Fibroblast of skin of left quadriceps (primary cell): ENCODE measurements at regions not wholly inside any gene's neighbourhood (a gene's known extent, or its start where the extent isn't known, plus 50 kb on each side); places are given as distances from the start of the nearest gene placed in this dataset.
"Not testable (repeated sequence)": the region's sequence is repeated elsewhere in the genome, so short reads cannot be mapped to it uniquely, and the experiment has no call there.

Source experiments
- DNase-seq, 2 experiments: peaks; one replicate each; pipeline ENCODE4 v3.0.0-alpha.2; 2013; ENCODE audit warnings: low read depth in 2 of 2

DNA sequence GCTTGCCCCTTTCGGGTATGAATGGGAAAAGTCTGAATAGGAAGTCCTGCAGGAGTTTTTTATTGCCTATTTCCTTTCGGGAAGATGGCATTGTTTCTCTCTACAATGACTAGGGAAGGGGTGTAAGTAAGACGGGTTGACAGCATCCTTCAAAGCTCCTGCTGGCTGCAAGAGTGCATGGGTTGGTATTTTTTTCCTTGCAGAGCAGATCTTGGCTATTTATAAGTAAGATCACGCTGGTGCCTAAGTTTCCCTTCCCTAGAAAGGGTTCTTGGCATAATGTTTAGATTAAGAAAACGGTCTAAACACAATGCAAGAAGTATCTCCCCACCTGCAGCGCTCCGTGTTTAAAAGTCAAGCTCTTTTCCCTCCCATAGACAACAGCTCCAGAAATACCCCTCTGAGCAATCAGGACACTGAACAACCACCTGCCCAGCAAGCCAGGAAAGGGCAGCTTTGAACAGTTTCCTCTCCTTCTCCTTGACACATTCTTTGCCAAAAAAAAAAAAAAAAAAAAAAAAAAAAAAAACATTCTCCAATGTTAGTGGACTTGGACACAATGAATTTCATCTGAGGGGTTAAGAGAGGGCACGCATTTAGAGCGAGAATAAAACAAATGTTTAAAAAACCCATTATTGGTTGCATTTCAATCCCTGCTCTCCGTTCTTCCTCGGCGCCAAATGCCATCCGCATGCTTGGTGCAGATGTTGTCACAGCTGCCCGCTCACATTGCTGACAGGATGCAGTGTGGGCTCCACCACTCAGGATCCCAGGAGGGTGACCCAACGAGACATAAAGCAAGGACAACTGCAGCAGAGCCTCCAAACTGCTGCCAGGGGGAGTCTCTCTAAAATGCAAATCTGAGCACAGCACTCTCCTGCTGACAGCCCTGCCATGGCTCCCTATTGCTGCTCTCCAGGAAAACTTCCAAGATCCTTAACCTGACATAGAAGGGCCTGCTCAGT, 427.4 kb upstream of the MGMT start:
- no peak for DNase-seq

DNA sequence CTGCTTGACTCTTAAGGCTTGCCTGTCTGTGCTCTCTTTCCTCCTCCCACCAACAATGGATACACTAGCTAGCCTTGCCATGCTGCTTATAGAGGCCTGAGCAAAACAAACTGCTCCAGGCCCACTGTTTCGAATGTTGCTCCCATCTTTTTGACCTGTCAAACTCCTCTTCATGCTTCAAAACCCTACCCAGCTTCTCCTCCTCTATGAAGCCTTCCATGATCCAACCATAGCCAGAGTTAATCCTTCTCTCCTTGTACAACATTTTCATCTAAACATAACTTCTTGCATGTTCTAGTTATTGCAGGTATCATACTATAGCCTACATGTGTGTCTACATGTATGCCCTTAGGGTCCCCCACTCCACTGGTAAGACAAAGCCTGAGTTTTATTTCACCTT, 426.7 kb upstream of the MGMT start:
- no peak for DNase-seq

DNA sequence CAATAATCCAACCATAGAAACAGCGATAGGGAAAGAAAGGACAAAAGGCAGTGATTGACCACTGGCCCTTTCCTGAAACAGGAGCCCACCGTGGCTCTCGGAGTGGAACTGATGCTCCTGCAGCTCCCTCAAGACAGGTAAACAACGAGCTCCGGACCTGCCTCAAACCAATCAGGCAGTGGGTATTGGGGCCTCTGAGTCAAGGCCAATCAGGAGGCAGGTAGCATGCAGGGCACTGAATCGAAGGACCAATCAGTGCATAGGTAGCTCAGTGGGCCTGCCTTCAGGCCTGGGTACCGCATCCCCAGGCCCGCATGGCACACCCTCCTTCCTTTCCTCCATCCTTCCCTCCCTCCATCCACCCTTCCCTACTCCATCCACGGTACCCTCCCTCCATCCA, 425.1 kb upstream of the MGMT start:
- no peak for DNase-seq

DNA sequence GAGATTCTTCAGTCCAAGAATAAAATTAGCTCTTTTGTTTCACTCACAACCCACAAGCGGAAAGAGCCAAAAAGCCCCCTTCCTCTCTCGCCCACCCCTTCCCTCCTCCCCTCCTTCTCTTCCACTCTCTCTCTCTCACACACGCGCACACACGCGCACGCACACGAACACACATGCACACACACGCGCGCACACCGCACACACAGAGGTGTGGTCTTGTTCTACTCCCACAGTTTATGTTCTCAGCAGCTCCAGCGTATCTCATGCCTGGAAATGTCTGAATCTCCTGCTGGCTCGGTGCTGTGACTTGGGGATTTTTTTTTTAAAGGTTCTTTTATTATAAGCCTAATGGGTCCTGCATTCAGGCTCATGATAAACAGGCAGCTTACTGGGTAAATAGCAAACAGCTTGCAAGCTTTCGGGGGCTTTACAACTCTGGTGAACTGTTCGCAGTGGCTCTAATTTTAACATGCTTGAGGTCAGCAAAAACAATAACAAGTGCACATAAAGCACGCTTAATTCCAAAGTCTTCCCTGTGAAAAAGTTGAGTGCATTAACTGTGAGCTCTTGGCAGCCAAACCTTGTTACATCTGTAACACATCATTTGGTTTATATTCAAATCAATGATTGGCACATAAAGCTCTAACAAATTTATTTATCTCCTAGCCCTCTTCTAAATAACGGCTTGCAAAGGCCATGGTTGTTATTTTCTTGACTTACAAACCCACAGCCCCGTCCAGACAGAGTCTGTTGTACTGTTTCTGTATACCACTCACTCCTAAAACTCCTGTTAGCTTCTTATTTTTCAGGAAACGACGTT, 424.1 kb upstream of the MGMT start:
- no peak for DNase-seq

GRCh38 chr10:129043691-129044090, 423.4 kb upstream of the MGMT start:
- DNase-seq: no peak

- DNase-seq: no peak
Observed at GRCh38 chr10:129045599-129045998, 421.4 kb upstream of the MGMT start.

- peak; percentile 49 to 59 for DNase-seq
Observed at GRCh38 chr10:129046065-129046681, 420.9 kb upstream of the MGMT start.

DNA sequence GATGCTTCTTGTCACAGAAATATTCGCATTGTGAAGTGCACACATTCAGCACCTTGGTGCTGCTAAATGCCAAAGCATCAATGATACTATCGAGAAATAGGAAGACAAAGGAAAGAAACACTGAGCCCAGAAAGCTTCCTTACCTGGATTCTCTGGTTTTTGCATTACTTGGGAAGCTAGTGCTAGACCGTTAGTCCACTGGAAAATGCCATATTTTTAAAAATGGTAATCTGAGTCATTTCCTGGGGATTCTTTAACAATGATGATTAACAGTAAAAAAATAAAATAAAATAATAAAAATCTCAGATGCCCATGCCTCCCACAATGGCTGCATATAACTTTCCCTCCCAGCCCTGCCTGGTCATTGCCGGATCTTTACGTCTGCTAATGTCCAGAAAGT, 420.1 kb upstream of the MGMT start:
- DNase-seq: no peak

DNA sequence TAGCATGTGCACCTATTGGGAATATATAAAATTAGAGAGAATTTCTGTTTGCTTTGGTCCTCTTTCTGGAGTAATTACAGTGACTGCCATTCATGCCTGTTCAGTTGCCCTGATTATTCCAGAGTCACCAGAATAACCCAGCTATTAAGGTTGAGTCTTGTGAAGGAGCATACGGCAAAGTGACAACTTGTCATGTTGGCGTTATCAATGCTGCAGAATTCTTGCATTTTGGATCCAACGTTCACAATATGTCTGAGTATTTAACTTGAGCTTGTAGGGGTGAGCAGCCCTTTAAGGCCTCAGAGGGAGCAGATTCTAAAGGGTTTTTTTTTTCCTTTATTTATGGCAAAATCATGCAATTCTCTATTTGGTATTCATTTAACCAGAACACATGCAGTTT, 419.4 kb upstream of the MGMT start:
- DNase-seq: no peak

GRCh38 chr10:129048513-129048912, 418.5 kb upstream of the MGMT start:
- no peak for DNase-seq

DNA sequence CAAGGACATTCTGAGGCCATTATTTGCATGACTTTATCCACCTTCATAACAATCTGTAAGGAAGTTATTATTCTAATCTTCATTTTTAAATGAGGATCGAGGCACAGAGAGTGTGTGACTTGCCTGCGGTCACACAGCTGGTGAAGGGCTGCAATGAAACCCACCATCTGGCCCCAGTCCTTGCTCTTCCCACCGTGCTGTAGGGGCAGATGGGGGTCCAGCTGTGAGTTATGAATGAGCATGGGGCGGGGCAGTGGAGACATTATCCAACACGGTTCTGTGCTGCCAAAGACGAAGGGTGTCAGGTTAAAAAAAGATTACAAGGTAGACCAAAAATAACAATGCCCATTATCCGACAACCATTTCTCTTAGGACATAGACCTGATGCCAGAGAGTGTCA, 417.5 kb upstream of the MGMT start:
- DNase-seq: no peak

DNA sequence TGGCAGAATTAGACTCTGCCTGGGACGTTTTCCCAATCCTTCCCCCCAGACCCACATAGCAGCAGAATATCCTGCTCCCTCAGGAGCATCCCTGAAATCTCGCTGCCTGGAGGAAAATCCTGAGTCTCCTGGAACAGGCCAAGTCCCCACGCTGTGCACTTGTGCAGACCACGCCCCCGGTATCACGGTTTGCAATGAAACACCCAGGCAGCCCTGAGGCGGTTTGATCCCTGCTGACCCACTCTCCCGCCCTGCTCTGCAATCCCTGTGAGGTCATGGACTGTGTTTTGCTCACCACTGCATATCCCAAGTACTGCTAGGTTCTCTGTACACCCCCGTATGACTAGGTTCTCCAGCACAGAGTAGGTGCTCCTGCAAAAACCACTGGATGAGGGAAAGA, 411.8 kb upstream of the MGMT start:
- DNase-seq: no peak

- DNase-seq: no peak
Observed at GRCh38 chr10:129055986-129056385, 411.1 kb upstream of the MGMT start.

GRCh38 chr10:129056734-129057689, 410.0 kb upstream of the MGMT start:
- DNase-seq: no peak

- DNase-seq: no peak
Observed at GRCh38 chr10:129057856-129058663, 409.0 kb upstream of the MGMT start.

- no peak for DNase-seq
Observed at GRCh38 chr10:129058664-129059155, 408.3 kb upstream of the MGMT start.

DNA sequence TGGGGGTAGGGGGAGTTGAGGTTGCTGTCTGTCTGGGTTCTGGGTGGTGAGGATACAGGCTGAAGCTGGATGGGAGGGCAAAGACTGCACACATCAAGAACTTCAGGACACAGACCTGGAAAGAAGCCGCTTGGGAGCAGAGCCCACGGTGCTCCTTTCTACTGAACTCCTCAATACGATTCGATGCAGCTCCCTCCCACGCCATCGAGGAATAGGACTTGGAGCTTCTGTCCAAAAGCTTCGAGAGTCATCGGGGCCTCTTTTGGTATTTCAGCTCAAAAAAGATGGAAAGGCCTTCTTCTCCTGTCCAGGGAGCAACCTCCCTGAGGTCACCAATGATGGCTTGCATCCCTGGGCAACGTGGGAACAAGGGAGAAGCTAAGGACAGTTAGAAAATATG, 407.1 kb upstream of the MGMT start:
- no peak for DNase-seq

GRCh38 chr10:129063212-129063611, 403.8 kb upstream of the MGMT start:
- no peak for DNase-seq

DNA sequence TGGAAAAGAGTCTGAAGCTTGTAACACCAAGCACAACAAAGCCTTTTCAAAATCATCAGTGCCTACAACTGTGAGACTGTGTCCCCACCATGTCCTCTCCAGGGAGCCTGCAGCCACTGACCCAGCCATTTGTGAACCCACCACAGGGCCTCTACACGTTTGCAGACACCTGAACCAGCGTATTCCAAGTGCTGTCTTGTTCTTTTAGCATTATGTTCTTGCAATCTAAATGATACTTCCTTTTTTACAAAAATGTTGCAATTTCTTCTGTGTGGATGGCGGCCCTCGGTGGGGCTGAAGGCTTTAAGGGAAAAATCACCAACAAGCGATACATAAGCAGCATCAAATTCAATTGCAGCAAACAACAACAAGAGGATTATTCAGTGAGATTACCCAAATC, 403.2 kb upstream of the MGMT start:
- DNase-seq: no peak

- not testable (repeated sequence) for DNase-seq
Observed at GRCh38 chr10:129066529-129066928, 400.5 kb upstream of the MGMT start.
